ENCODE measurements at regions not wholly inside any gene's neighbourhood (a gene's known extent, or its start where the extent isn't known, plus 50 kb on each side); places are given as distances from the start of the nearest gene placed in this dataset.
"Not testable (repeated sequence)": the region's sequence is repeated elsewhere in the genome, so short reads cannot be mapped to it uniquely, and the experiment has no call there.

- H3K4me1 ChIP-seq, result no peaks in the 10 kb centered on the region
- H3K36me3 ChIP-seq, result no peaks in the 10 kb centered on the region
- no peak for TF ChIP-seq CTCF (IDR thresholded peaks at IDR 0.05)
- H3K27ac ChIP-seq, result no peak overlapping the region
- ATAC-seq (no peak), DNase-seq (no peak)
- intact Hi-C loops (cut with DNase I), result no loop called here
- no peak overlapping the region for H3K4me3 ChIP-seq
- no peaks in the 10 kb centered on the region for H3K27me3 ChIP-seq
- no peaks in the 10 kb centered on the region for H3K9me3 ChIP-seq
These were observed 247.0 kb upstream of the LYPLAL1 start for GRCh38 chr1:218926631-218927030.

GRCh38 chr1:218930000-218930399, 243.7 kb upstream of the LYPLAL1 start:
- DNase-seq (no peak), ATAC-seq (no peak)
- H3K27me3 ChIP-seq, result no peaks in the 10 kb centered on the region
- no peak for TF ChIP-seq CTCF (IDR thresholded peaks at IDR 0.05)
- H3K27ac ChIP-seq, result no peak overlapping the region
- H3K36me3 ChIP-seq, result no peaks in the 10 kb centered on the region
- H3K4me3 ChIP-seq, result no peak overlapping the region
- intact Hi-C loops (cut with DNase I), result no loop called here
- H3K9me3 ChIP-seq, result no peaks in the 10 kb centered on the region
- no peaks in the 10 kb centered on the region for H3K4me1 ChIP-seq

- ATAC-seq, result no peak
- Histone ChIP-seq H3K9me3 (peaks cover 6% of the 10 kb centered on the region), H3K27me3 (no peaks in the 10 kb centered on the region), H3K27ac (no peak overlapping the region), H3K4me3 (no peak overlapping the region), H3K36me3 (no peaks in the 10 kb centered on the region), H3K4me1 (no peaks in the 10 kb centered on the region)
- no peak for TF ChIP-seq CTCF (IDR thresholded peaks at IDR 0.05)
- no peak for DNase-seq
- intact Hi-C loops (cut with DNase I), result no loop called here
These were observed 243.0 kb upstream of the LYPLAL1 start for GRCh38 chr1:218930472-218931241.

GRCh38 chr1:218931324-218931723, 242.4 kb upstream of the LYPLAL1 start:
- ATAC-seq, result no peak
- DNase-seq, result no peak
- Histone ChIP-seq H3K4me1 (no peaks in the 10 kb centered on the region), H3K9me3 (peaks cover 12% of the 10 kb centered on the region), H3K4me3 (no peak overlapping the region), H3K27ac (no peak overlapping the region), H3K27me3 (no peaks in the 10 kb centered on the region), H3K36me3 (no peaks in the 10 kb centered on the region)
- no peak for TF ChIP-seq CTCF (IDR thresholded peaks at IDR 0.05)
- intact Hi-C loops (cut with DNase I), result no loop called here

GRCh38 chr1:218933513-218933912, 240.2 kb upstream of the LYPLAL1 start:
- Histone ChIP-seq H3K9me3 (peaks cover 12% of the 10 kb centered on the region), H3K27ac (no peak overlapping the region), H3K4me1 (no peaks in the 10 kb centered on the region), H3K27me3 (no peaks in the 10 kb centered on the region), H3K36me3 (no peaks in the 10 kb centered on the region), H3K4me3 (no peak overlapping the region)
- intact Hi-C loops (cut with DNase I), result no loop called here
- no peak for TF ChIP-seq CTCF (IDR thresholded peaks at IDR 0.05)
- ATAC-seq, result no peak
- no peak for DNase-seq

GRCh38 chr1:218935408-218935807, 238.3 kb upstream of the LYPLAL1 start:
- H3K36me3 ChIP-seq; intact Hi-C loops (cut with DNase I); H3K27ac ChIP-seq; H3K4me3 ChIP-seq; H3K4me1 ChIP-seq; H3K27me3 ChIP-seq; ATAC-seq; DNase-seq: not testable (repeated sequence)
- H3K9me3 ChIP-seq, result peaks cover 12% of the 10 kb centered on the region
